Left lung (tissue), 4 donors: ENCODE measurements at regions not wholly inside any gene's neighbourhood (a gene's known extent, or its start where the extent isn't known, plus 50 kb on each side); places are given as distances from the start of the nearest gene placed in this dataset.

Experiments used
- ATAC-seq: fragments of 200-7000 bp; cut with Tn5 transposase; one replicate; pipeline ENCODE4 v1.9.1; 2020; ENCODE audit warnings: moderate library complexity
- DNase-seq, 4 donors: peaks; one replicate each; pipeline ENCODE4 v3.0.0-alpha.2; 2013 to 2020
- H3K27ac ChIP-seq, 2 donors: fragments of 200-600 bp; sonication (generic) in 1 of 2; one replicate each; pipeline versions ENCODE4 v1.5.0 to v1.8.0; 2020 to 2021
- H3K27me3 ChIP-seq, 2 donors: fragments of 200-600 bp; sonication (generic) in 1 of 2; one replicate each; pipeline versions ENCODE4 v1.5.0 to v1.8.0; 2020 to 2021
- H3K36me3 ChIP-seq, 2 donors: fragments of 200-600 bp; sonication (generic) in 1 of 2; one replicate each; pipeline versions ENCODE4 v1.5.0 to v1.8.0; 2020 to 2021
- H3K4me1 ChIP-seq, 2 donors: fragments of 200-600 bp; one replicate each; pipeline ENCODE4 v1.8.0; 2021
- H3K4me3 ChIP-seq, 2 donors: fragments of 200-600 bp; sonication (generic) in 1 of 2; one replicate each; pipeline versions ENCODE4 v1.5.0 to v1.8.0; 2020 to 2021; ENCODE audit warnings: mild to moderate bottlenecking in 1 of 2
- H3K9me3 ChIP-seq, 2 donors: fragments of 200-600 bp; sonication (generic) in 1 of 2; one replicate each; pipeline versions ENCODE4 v1.5.0 to v1.8.0; 2020 to 2021
- intact Hi-C, 2 donors: fragments of 100-400 bp; cut with DNase I; formaldehyde crosslinking; loops; one replicate each; pipeline versions ENCODE4 v1.11.2 to v1.14.2; 2022
- TF ChIP-seq, protein P1 (sequence below), 2 donors: fragments of 200-600 bp; sonication (generic) in 1 of 2; IDR thresholded peaks; one replicate each; pipeline versions ENCODE4 v1.5.0 to v1.8.0; 2021; ENCODE audit warnings: antibody characterized with exemption in 2 of 2
- donor health status: DM: no; HTN: yes; CAD: no.
- donor health status: DM: no; HTN: no; CAD: no.

DNA sequence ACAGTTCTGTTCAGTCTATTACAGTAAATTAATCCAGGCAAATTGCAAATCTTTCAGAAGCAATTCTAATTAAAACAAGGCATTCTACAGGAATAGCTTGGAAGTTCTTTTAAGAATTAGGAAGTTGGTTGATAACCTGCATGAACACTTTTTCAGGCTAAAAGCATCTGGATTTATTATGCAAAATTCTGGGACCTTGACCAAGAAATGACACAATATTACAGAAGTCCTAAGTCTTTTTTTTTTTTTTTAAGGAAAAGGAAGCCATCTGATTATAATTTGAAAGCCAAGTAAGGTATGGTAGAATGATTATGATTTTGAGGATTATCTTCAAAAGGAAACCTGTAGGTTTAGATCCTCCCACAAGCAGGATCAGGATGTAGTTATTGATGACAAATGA, 74.7 kb upstream of the KCNK2 start:
- Histone ChIP-seq H3K4me1 (no peaks in the 10 kb centered on the region), H3K9me3 (no peaks in the 10 kb centered on the region), H3K27ac (no peak overlapping the region), H3K4me3 (no peak overlapping the region), H3K36me3 (no peaks in the 10 kb centered on the region), H3K27me3 (no peaks in the 10 kb centered on the region)
- no peak for DNase-seq
- intact Hi-C loops, result no loop called here
- TF ChIP-seq, protein P1, sequence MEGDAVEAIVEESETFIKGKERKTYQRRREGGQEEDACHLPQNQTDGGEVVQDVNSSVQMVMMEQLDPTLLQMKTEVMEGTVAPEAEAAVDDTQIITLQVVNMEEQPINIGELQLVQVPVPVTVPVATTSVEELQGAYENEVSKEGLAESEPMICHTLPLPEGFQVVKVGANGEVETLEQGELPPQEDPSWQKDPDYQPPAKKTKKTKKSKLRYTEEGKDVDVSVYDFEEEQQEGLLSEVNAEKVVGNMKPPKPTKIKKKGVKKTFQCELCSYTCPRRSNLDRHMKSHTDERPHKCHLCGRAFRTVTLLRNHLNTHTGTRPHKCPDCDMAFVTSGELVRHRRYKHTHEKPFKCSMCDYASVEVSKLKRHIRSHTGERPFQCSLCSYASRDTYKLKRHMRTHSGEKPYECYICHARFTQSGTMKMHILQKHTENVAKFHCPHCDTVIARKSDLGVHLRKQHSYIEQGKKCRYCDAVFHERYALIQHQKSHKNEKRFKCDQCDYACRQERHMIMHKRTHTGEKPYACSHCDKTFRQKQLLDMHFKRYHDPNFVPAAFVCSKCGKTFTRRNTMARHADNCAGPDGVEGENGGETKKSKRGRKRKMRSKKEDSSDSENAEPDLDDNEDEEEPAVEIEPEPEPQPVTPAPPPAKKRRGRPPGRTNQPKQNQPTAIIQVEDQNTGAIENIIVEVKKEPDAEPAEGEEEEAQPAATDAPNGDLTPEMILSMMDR (IDR thresholded peaks at IDR 0.05), result no peak
- ATAC-seq, result no peak

DNA sequence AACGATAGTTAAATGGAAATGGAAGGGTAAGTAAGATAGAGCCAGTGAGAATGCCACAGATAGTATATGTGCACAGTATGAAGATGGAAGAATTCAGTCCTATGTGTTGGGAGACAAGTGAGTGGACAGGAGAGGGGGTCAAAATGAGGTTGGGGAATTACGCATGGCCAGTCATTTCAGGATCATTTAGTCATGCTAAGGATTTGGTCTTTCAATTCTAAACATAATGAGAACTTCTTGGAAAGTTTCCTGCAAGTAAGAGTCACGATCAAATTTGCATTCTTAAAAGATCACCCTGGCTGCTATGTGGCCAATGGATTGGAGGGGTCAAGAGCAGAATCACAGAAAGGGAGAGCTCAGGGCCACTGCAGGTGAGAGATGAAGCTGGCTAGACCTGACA, 64.0 kb upstream of the KCNK2 start:
- Histone ChIP-seq H3K4me1 (no peaks in the 10 kb centered on the region), H3K9me3 (peaks cover 0 to 4% of the 10 kb centered on the region in 2 donors), H3K36me3 (no peaks in the 10 kb centered on the region), H3K27ac (no peak overlapping the region), H3K27me3 (no peaks in the 10 kb centered on the region), H3K4me3 (no peak overlapping the region)
- TF ChIP-seq, protein P1 (IDR thresholded peaks at IDR 0.05), result no peak
- DNase-seq (no peak), ATAC-seq (no peak)
- intact Hi-C loops, result no loop called here

DNA sequence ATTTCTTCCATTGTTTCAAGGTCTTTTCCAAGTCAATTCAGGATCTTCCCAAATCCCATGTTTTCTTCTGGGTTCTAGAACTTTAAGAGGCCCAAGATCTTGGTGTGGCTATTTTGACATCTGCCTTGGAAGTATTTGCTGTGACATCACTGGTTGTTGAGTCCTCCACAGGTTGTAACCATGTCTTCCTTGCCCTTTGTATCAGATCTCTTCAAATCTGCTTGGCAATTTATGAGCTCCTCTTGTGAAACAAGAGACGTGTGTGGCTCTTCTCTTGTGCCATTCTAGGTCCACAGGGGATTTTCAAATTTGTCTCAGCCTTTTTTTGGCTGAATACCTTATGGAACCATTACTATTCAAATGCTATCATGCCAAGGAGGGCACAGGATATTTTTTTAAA, 60.3 kb upstream of the KCNK2 start:
- intact Hi-C loops, result no loop called here
- no peak overlapping the region for H3K27ac ChIP-seq

DNA sequence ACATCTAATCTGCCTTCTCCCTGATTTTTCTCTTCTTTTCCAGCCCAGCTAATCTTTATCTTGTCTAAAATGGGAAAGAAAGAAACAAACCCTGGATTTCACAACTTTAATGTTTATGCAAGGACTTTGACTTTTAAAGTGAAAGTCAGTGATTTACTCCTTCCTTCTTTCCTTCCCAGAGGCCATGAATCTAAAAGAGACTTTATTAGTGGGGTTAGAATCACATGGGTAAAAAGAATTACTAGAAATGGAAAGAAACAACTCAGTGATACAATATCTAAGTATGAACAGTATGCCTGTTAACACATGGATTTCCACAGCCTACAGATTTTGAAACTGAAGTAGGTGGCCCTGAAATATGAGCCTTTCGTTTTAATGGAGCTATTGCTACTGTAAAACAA, 59.8 kb upstream of the KCNK2 start:
- Histone ChIP-seq H3K27me3 (no peaks in the 10 kb centered on the region), H3K9me3 (no peaks in the 10 kb centered on the region), H3K36me3 (no peaks in the 10 kb centered on the region), H3K27ac (no peak overlapping the region), H3K4me3 (no peak overlapping the region), H3K4me1 (no peaks in the 10 kb centered on the region)
- TF ChIP-seq, protein P1 (IDR thresholded peaks at IDR 0.05), result no peak
- peak in 2 of 4 donors; percentile 6 to 17 for DNase-seq
- intact Hi-C loops, result no loop called here
- peak; percentile 26 for ATAC-seq

More for the DNA sequence above, 60.3 kb upstream of the KCNK2 start:
- DNase-seq, result no peak
- H3K36me3 ChIP-seq, result no peaks in the 10 kb centered on the region
- ATAC-seq, result no peak
- TF ChIP-seq, protein P1 (IDR thresholded peaks at IDR 0.05), result no peak
- H3K9me3 ChIP-seq, result no peaks in the 10 kb centered on the region
- no peaks in the 10 kb centered on the region for H3K27me3 ChIP-seq
- no peaks in the 10 kb centered on the region for H3K4me1 ChIP-seq
- no peak overlapping the region for H3K4me3 ChIP-seq

DNA sequence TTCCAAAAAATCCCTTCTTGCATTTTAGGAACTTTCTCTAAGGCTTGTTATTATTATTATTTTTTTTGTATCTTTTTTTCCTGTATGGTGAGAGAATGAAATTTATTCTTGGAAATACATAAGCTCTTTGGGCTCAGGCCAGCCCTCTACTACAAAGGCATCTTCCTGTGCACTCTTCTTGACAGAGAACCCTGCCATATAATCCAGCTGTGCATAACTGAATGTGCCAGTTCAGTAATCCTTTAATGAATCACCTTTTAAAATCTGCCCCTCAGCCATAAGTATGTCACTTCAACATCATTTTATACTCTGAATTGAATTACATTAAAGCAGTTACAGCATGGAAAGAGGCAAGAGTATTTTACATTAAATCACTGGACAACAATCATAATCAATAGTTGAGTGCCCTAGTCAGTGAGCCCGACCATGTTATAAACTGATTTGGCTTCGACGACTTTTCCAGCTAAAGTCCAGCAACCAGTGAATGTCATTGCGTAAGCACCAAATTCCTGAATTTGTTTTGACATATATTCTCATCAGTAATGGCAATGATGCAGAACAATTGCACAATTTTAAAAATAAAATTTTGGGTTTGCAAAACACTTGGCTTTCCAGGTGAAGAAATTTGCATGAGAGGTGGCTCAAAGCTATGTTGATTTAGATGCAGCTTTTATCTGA, 59.2 kb upstream of the KCNK2 start:
- ATAC-seq, result no peak
- no peak overlapping the region for H3K27ac ChIP-seq
- no peak overlapping the region for H3K4me3 ChIP-seq
- intact Hi-C loops, result no loop called here
- TF ChIP-seq, protein P1 (IDR thresholded peaks at IDR 0.05), result no peak
- DNase-seq, result peak in 2 of 4 donors; percentile 20 to 24
- H3K27me3 ChIP-seq, result no peaks in the 10 kb centered on the region
- H3K9me3 ChIP-seq, result no peaks in the 10 kb centered on the region
- H3K4me1 ChIP-seq, result no peaks in the 10 kb centered on the region
- H3K36me3 ChIP-seq, result no peaks in the 10 kb centered on the region
